Activated effector memory CD4-positive, alpha-beta T cell treated with anti-CD3 and anti-CD28 coated beads, Interleukin-2, amount 50 U/mL, for 16 hours (primary cell): ENCODE measurements at regions not wholly inside any gene's neighbourhood (a gene's known extent, or its start where the extent isn't known, plus 50 kb on each side); places are given as distances from the start of the nearest gene placed in this dataset.

Experiments used
- DNase-seq: peaks from one replicate; pipeline ENCODE4 v3.0.0-alpha.2; 2020

DNA sequence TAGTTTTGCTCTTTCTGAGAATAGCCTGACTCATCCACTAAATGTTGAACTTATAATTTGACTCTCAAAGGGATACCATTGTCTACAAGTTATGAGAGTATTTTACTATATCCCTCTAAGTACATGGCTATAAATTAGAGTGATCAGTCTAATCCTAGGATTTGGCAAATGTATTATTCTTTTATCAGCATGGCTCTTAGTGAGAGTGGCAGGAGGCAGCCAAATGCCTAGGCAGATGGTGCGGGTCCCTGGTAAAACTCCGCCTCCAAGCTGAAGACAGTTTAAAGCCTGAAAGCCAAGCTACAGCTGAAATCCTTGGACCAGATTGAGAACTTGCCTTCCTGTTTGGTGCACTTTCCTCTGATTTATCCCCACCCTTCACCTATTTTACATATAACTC lies 631.8 kb downstream of the SQOR start:
- no peak for DNase-seq

DNA sequence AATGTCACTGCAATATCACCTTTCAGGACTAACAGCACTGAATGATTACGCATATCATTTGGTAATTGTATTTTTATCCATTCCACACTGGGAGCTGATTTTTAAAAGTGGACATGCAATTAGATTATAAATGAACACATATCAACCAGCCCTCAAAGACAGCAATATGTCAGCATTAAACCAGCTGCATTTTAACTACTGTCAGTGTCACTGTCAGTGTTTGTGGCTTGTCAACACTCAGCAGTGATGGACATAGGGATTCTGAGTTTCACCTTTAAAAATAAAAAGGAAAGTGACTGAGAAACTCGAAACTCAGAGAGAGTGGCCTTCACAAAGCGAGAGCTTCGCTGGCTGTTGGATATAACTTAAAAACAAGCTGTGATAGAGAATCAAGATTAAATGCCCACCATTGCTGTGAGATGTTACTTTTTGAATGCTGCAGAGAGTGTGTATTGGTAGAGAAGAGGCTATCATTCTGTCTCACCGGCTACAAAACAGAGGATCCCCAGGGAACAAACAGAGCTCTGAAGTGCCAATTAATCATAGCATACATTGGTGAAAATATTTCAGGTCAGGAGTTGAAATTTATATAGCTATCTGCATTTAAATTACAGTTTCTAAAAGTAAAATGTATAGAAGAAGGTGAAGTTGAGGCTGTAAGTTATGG lies 635.8 kb downstream of the SQOR start:
- DNase-seq = no peak

DNA sequence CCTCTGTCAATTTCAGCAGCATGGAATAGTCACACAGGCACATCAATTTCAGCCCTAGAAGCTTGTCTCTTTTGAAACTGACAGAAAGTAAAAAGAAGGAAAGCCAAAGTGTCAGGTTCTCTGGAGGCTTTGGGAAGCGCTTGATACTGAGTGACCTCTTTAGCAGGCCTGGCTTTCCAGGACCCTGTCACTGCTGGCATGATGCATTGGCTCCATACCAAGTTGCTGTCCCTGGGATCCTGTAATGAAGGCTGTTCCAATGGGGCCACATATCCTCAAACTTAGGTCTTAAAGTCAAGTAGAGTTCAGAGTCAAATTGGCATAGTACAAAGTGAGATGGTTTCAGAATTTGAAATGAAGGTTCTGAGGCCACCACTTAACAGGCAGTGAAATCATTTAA lies 640.9 kb downstream of the SQOR start:
- DNase-seq = no peak

GRCh38 chr15:46277451-46277850 lies 642.6 kb downstream of the SQOR start:
- DNase-seq = no peak

DNA sequence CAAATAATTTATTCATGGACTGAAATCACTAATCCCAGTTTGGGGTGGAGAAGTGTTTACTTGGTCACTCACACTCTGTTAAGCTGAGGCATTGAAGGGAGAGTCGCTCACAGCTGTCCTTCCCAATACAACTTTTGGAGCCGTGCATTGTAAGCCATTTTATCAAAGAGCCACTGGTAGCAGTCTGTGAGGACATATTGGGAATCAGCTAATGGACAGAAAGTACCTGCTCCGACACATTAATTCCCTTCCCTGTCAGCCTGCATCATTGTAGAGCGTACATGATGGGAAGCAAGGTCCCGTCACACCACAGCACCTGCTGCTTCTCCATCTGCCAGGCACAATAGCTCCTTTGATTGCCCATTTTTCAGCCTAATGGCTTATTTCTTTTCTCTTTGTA lies 643.2 kb downstream of the SQOR start:
- DNase-seq = no peak

DNA sequence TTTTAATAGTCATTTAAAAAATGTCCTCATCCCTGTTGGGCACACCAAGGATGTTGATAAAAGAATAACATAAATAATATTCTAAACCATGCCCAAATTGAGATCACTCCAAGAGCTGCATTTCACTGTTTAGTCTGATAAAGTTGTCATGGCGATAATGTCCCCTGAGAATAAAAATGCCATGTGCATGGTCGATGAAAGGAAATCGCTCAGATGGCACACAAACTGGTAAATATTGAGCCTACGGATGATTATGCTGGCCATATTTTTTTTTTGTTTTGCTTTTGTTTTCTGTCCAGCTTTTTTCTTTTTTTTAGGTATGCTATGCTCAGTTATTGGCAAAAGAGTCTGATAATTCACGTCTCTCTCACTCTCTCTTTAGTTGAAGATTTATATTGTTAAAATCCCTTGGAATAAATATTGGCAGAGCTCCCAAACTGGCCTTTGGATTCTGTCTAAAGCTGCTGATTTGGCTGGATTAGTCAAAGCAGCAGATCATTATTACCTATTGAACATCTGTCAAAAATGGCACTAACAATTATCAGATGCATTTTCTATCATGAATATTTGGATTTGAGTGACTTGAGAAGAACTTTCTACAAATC lies 643.8 kb downstream of the SQOR start:
- DNase-seq = no peak

DNA sequence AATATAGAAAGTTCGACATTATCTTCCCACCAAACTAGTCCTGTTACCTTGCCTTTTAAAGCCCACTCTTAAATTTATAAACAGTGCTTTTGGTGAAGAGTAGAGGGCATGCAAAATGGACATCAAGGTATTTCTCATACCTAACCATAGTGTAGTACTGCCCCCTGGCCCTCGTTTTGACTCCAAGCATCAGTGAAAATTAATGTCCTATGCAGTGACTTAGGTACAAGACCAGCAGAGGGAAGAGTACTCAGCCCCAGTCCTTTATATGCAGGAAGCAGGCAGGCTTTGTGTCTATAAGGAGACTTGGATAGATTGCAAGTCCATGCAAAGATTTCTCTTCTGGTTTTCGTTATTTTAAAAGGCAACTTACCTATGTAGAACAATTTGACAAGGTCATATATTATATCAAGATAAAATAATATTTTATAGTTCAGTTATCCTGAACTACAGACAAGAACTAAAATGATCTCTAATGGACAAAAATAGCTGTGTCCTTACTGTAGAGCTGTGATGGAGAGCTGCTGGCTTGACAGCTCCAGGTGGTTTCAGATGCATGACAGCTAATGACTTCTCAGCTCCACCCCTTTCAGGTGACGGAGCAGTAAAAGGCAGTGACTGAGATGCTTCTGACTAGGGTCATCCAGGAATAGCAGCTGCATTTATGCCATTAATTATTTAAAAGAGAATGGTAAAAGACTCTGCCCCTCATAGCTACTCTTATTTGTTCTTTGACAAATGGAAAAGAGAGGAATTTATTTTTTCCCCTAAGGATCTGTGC lies 646.1 kb downstream of the SQOR start:
- no peak for DNase-seq

DNA sequence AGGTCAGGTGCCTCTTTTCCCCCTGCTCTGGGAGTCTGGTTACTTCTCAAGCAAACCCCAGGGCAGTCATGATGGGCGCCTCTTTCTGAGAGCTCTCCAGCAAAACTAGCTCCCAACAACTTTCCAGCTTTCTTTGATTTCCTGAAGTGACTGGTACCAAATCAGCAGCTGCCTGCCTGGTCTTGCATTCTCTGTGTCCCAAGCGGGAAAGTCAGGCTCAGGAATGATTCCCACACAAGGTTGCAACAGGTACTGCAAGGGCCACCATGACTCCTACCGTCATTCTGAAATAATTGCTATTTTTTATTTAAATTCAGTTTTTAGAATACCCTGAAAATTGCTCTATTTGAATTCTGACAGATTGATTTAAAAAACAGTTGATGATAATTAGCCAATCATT lies 658.7 kb downstream of the SQOR start:
- no peak for DNase-seq

DNA sequence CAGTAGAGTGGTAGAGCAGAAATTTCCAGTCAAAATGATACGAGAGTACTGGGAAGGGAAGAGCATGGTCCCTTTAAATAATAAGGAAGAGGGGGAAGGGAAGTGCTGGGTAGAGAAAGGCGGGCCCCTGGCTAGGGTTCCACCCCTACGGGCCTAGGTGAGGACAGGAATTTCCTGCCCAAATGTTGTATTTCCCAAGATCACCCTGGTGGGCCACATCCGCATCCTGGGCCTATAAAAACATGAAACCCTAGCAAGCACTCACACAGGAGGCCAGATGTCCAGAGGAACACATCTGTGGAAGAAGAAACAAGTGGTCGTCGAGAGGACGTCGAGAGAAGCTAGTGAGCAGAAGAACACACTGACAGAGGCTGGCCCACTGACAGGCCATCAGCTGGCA lies 661.2 kb downstream of the SQOR start:
- DNase-seq = no peak

- DNase-seq = no peak
Measured at GRCh38 chr15:46296797-46297196, 662.0 kb downstream of the SQOR start.

DNA sequence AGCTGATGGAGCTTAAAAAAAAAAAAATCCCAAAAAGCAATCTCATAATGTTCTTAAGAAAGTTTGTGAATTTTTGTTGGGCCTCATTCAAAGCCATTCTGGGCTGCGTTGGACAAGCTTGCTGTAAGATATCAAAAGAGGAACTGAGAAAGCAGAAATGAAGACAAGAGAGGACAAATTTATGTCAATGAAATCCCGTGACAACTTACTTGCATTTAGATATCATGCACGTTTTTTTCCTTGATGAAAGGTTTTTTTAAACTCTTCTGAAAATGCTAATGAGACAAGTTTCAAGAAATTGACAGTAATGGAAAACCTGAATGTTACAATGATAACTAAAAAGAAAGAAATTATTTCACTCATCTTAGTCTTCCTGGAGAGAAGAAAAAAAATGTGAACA lies 662.9 kb downstream of the SQOR start:
- DNase-seq = no peak

GRCh38 chr15:46300716-46301115 lies 665.9 kb downstream of the SQOR start:
- DNase-seq = no peak

- DNase-seq = no peak
Measured at GRCh38 chr15:46301291-46301690, 666.5 kb downstream of the SQOR start.

- no peak for DNase-seq
Measured at GRCh38 chr15:46301826-46302225, 667.0 kb downstream of the SQOR start.

DNA sequence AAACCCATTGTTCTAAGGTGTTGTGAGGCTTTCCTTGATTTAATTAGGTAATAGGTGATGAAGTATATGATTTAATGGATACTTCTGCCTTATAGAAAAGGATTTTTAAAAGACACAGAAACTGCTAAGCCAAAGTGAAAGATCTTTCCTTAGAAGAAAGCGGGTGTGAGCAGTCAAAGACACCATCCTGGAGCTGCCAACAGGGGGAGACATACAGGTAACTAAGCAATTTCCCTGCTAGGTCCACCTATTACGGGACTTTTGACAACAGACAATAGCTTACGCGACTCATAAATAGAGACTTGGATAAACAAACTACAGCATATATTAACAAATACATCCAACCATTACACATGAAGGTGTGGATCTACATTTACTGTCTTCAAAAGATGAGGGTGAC lies 669.5 kb downstream of the SQOR start:
- no peak for DNase-seq

DNA sequence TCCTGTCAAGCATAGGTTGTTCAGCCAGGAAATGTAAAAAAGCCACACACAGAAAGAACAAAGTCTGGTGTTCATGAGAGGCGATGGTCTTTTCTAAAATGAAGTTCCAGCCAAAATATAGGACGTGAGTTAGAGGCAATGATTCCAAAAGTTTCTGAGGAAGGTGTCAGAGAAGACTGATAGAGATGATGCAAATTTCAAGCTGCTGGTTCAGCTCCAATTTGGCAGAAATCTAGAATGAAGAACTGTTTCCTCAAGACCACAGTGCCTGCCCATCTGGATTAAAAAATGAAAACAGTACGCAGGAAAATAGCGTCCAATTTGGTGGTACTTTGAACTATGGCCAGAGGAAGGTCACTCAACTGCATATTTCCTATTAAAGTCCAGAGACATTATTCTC lies 672.9 kb downstream of the SQOR start:
- DNase-seq = no peak

DNA sequence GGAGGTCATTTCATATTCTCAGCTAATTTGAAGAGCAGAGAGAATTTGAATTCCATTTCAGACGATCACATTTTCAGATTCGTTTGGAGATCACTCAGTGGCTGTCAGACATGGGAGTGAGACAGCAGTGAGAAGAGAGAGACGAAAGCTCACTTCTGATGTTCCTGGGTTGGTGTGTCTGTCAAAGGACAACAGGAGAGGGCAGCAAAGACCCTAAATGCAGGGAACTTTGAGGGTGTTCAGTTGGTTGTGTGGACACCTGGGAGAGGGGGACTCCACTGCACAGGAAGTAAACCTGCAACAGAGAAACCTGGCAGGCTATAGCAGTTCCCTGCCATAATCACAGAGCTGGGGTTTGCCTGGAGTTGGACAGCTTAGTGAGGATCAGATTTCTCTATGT lies 675.1 kb downstream of the SQOR start:
- DNase-seq = no peak

GRCh38 chr15:46312133-46312740 lies 677.4 kb downstream of the SQOR start:
- DNase-seq = peak; percentile 77

DNA sequence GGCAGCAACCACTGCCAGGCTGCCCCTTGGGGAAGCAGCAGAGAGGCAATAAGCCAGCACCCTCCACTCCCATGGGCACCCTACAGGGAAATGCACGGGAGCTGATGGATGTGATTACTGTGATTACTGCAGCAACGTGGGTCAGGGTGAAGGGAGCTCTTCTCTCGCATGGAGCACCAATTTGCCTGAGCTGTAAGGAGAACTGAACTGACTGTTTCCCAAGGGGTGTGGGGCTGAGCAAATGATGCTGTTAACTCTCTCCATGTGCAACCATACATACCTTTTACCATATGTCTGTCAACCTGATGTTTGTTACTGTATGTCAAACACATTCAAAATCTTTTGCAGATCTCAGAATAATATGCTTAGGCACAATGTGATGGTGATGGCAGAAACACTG lies 680.6 kb downstream of the SQOR start:
- DNase-seq = no peak

GRCh38 chr15:46316024-46316423 lies 681.2 kb downstream of the SQOR start:
- no peak for DNase-seq

GRCh38 chr15:46317029-46317428 lies 682.2 kb downstream of the SQOR start:
- no peak for DNase-seq

DNA sequence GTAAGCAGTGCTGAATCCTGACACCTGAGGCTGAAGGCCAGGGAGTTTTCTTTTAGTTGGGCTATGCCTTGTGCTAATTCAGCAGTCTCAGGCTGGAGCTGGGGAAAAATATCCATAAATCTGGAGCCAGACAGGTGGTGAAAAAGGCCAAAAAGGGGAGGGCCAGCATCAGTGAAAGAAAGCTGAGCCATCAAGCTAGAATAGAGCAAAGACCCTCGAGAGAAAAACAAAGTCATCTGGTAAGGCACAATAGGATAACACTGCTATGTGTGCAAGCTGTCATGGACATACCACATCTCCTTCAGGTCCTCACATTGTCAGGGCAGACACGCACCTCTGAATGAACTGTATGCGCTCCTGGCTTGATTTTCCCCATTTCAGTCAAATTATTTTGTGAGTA lies 687.9 kb downstream of the SQOR start:
- no peak for DNase-seq

DNA sequence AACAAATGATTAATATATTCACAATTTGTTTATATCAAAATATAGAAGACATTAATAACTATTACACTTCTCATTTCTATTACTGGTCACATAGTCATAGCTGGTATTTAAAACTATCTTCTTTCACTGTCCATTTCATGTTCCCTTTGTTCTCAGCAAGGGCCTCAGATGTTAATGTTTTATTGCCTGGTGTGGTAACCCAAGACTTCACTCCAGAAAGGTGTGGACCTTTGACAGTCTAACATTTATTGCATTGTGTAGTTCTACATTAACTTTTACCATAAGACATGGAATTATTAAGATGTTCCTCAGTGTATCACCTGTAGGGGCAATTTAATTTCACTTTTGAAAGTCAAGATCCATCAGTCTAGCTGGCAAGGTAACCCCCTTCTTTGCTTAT lies 691.3 kb downstream of the SQOR start:
- DNase-seq = no peak

GRCh38 chr15:46328821-46329220 lies 694.0 kb downstream of the SQOR start:
- DNase-seq = no peak
